Activated T-helper 9 cell treated with anti-CD3 and anti-CD28 coated beads, Interleukin-2, amount 50 U/mL, for 16 hours (primary cell): ENCODE measurements at regions not wholly inside any gene's neighbourhood (a gene's known extent, or its start where the extent isn't known, plus 50 kb on each side); places are given as distances from the start of the nearest gene placed in this dataset.
A peak's percentile ranks its signal among the peaks of the same experiment; 100 is the strongest.
"Not testable (repeated sequence)": the region's sequence is repeated elsewhere in the genome, so short reads cannot be mapped to it uniquely, and the experiment has no call there.

Experiments
- DNase-seq: peaks from one replicate; pipeline ENCODE4 v3.0.0-alpha.2; 2020; ENCODE audit warnings: low read depth

DNA sequence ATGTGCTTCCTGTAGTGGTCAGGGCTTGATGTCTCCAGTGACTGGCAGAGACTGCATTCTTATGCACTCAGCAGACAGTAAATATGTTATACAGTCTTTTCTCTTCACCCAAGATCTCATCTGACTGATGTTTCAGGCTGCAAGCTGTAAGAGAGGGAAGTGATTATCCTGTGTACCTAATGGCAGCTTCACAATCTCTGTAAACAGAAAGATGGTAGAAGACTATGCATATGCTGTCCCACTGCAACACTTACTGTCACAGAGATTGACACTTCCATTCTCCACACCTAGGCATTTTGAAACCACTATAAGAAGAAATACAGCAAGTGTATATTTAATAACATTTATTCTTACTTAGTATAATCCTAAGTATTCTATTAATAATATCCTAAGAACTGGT lies 97.6 kb upstream of the ANXA1 start:
- DNase-seq = no peak

GRCh38 chr9:73053543-73053942 lies 98.1 kb upstream of the ANXA1 start:
- no peak for DNase-seq

- no peak for DNase-seq
Measured at GRCh38 chr9:73050887-73051550, 98.2 kb upstream of the ALDH1A1 start.

DNA sequence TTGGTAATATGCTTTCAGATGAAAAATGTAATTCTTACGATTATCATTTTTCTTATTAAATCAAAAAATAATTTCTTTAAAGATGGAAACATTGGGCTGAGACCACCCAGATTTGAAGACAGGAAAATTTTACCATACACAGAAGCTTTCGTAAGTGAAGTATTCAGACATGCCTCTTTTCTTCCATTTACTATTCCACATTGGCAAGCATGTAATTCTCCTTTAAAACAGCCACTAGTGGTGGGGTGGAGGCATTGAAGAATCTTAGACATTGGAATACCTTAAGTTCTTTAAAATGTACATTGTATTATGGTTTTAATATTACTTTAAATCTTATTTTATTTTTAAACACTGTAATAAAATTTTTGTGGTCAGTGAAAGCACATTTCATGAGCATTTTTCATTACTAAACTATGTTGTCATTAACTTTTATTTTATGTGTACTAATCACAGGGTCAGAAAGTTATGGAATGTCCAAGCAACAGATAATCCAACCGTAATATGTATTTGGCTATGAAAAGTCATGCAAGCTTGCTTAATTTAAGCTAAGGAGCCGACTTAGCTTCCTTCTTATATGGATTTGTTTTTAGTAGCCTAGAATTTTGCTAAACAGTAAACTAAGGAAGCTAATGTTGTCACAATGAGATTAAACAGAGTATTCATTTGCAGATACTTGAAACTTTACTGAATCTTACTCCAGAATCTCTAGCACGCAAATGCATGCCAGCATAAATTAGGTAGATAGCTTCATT lies 97.4 kb upstream of the ALDH1A1 start:
- no peak for DNase-seq

GRCh38 chr9:73049280-73049679 lies 96.4 kb upstream of the ALDH1A1 start:
- DNase-seq = no peak

DNA sequence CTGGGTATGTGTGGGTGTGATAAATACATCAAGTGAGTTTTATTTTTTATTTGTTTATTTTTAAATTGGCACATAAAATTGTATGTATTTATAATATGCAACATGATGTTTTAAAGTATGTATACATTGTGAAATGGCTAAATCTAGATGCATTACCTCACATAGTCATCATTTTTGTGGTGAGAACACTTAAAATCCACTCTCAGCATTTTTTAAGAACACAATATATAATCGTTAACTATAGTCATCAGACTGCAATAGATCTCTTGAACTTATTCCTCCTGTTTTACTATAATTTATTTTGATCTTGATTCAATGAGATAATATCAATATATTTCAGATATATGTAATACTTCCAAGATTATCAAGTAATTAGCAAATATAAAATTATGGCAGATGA lies 93.9 kb upstream of the ALDH1A1 start:
- DNase-seq = no peak

- DNase-seq = not testable (repeated sequence)
Measured at GRCh38 chr9:73044776-73045175, 91.9 kb upstream of the ALDH1A1 start.

- no peak for DNase-seq
Measured at GRCh38 chr9:73042155-73042554, 89.3 kb upstream of the ALDH1A1 start.

DNA sequence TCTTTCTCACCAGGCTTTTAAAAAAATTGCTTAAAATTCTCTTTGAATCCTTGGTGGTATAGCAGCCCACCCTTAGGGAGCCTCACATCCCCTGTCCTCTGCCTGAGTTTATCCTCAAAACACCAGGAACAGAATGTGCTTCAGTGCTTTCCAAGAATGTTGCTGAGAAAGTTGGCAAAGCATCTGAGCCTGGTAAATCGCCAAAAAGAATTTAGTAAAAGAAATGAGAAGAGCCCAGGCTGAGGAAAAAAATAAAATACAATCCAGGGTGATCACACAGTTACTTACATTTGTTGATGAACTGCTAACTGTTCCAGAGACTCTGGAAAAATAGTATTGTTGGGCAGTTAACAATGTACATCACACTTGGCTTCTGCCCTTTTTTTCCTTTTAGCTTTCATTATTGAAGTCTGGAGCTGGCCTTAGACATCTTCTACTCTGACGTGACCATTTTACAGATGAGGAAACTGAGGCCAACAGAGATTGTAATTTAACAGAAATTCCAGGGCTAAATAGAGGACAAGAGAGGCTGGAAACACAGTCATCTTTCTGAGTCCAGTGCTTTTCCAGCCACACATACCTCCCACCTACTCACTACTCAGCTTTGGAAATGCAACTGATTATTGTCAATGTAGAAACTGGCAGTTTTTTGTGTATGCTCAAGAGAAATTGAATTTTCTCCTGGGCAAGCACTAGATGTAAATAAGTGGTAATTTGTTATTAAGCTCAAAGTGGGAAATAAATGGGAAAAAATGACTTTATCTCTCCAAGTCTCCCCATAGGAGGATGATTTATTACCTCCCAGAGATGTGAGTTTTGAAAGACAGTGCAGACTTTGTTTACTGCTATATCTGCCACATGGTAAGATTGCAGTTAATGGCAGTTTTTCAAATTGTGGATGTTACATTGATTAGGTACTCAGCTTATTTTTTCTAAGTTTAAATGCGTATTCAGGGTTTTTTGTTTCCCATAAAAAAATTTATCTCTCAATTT lies 86.7 kb upstream of the ALDH1A1 start:
- DNase-seq = no peak

GRCh38 chr9:73038613-73039012 lies 85.8 kb upstream of the ALDH1A1 start:
- DNase-seq = no peak

DNA sequence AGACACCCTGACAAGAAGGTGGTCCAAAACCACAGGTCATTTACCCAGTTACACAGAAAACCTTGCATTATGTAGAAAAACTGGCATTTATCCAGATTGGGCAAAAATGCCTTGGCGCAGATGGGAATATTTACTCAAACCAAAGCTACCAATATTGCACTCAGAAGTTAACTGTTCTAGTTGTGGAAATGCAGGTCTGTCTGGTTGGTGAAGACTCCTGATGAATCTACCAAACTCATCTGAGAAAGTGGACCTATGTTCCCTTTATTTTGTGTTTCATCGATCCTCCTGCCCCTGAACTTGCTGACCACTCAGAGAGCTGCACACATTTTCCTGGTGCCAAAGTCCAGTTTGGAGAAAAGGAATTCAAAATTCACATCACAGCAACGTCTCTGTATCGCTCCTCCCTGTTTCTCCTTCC lies 85.2 kb upstream of the ALDH1A1 start:
- no peak for DNase-seq

DNA sequence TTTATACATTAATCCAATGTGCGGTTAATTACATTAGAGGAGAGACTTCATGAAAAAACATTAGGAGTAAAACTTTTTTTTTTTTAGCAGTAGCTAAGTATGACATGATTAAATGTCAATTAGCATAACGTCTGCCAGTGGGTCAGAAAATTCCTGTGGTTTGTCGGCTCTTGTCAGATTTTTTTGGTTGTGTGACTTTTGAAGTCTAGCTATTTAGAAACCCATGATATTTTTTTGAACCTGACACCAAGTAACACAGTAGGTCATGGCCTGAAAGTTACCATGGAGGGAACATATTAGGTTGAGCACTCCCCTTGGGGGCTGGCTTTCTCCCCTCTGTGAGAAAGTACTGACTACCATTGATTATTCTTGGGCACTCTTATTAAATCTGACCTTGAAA lies 84.8 kb upstream of the ALDH1A1 start:
- no peak for DNase-seq

DNA sequence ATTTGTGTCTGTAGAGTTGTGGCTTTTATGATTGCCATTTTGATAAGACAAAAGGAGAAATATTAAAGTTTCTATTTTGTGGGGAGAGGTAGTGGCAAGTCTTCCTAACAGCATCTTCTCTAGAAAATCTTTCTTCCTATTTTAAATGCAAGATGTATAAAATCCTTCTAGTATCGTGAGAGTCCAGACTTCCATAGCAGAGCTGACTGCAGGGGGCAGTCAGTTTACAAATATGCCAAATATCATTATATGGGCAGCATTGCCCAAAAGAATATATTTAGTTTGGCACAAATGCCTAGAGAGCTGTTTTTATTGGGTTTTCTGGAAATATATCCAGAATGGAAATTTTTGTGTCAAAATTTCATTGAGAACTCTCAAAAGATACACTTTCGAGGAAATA lies 82.1 kb upstream of the ALDH1A1 start:
- DNase-seq = no peak

DNA sequence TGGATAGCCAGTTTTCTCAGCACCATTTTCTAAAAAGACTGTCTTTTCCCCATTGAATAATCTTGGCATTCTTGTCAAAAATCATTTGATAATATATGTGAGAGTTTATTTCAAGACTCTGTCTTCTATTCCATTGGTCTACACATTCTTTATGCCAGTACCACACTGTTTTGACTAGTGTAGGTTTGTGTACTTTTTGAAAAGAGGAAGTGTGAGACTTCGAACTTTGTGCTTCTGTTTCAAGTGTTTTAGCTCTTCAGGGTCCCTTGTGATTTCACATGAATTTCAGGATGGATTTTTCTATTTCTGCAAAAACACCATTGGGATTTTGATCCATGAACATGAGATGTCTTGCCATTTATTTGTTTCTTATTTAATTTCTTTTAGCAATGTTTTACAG lies 78.5 kb upstream of the ALDH1A1 start:
- DNase-seq = no peak

DNA sequence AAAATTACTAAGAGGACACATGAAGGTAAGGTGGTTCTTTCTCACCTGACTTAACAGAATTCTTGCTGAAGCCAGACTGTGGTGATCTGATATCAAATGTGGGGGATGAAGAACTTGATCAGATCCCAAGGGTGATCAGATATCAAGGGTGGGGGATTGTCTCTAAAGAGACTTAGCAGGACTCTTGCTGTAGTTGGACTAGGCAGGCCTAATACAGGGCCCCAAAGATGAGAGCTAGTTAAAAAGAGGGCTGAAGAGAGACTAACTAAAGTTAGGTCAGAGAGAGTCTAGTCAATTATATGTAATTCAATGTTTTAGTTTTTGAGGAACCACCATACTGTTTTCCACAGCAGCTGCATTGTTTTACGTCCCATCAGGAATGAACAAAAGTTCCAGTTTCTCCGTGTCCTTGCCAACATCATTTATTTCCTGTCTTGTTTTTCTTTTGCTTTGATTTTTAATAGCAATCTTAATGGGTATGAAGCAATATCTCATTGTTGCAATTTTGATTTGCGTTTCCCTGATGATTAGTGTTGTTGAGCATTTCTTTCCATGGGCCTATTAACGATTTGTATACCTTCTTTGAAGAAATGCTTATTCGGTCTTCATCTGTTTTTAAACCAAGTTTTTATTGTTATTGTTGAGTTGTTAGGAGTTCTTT lies 77.6 kb upstream of the ALDH1A1 start:
- DNase-seq = no peak

DNA sequence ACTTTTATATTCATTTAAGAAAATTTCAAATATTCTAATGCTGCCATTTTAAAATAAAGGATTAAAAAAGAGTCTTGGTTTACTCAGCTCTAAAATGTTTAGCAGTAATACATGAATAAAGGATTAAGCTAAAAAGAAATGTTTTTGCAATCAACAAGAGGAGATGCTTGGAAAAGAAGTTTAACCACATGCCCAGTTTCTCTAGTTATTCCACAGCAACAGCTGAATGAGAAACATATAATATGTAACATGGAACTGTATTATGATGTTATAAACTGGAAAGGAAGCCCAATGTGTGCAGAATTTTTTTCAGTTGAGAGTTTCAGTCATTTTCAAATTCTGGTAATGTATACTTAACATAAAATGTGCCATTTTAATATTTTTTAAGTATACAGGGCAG lies 76.5 kb upstream of the ALDH1A1 start:
- DNase-seq = no peak

- DNase-seq = no peak
Measured at GRCh38 chr9:73026375-73026774, 73.5 kb upstream of the ALDH1A1 start.

DNA sequence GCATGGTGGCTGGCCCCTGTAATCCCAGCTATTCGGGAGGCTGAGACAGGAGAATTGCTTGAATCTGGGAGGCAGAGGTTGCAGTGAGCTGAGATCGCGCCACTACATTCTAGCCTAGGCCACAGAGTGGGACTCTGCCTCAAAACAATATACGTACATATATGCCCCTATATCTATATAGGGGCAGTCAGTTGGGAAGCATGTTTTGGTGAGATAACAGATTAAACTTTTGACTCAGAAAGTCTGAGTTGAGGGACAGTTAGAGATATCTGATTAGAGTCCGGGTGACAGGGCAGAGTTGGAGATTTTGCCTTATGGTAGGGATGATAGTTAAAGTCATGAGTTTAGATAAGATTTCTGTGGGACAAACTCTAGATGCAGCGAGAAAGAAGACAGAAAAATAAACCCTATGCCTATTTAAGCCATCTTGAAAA lies 71.8 kb upstream of the ALDH1A1 start:
- DNase-seq = no peak

GRCh38 chr9:73023025-73023541 lies 70.2 kb upstream of the ALDH1A1 start:
- DNase-seq = peak; percentile 2

DNA sequence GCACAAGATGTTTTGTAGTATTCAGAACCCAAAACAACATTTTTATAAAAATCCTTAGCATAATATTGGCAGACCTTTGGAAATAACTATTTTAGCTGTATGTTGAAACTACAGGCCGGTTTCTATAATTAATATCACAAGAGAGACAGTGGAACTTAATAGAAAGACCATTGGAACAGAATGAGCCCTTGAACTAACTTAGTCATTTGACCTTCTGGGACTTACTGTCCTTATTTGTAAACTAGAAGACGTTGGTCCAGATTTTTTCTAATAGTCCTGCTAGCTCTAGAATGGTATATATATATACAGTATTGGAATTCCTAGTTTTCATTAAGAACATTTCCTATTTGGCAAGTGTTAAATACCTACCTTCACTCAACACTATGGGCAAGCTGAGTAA lies 69.5 kb upstream of the ALDH1A1 start:
- no peak for DNase-seq

- DNase-seq = no peak
Measured at GRCh38 chr9:73020877-73021276, 68.0 kb upstream of the ALDH1A1 start.

DNA sequence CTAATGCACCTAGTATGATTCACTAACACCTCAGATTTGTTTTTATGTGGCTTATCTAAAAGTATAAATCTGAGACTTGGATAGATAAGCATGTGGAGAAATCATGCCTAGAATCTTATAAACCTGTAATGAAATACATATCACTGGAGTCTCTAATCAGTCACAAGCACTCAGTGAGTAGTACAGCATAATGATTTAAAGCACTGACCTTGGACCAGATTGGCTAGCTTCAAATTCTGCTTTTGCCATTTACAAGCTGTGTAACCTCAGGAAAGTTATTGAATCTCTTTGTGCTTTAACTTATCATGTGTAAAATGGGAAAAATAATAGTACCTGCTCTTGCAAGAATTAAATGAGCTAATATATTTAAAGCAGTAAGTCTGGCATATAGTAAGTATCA lies 61.2 kb upstream of the ALDH1A1 start:
- DNase-seq = no peak
